RWPE2 (cell line): ENCODE measurements at regions not wholly inside any gene's neighbourhood (a gene's known extent, or its start where the extent isn't known, plus 50 kb on each side); places are given as distances from the start of the nearest gene placed in this dataset.

Experiments used
- ATAC-seq: fragments of 200-7000 bp; cut with Tn5 transposase; 3 replicates; pipeline ENCODE4 v1.9.1; 2021; ENCODE audit warnings: low read depth
- DNase-seq: peaks from one replicate; pipeline ENCODE4 v3.0.0-alpha.2; 2020; ENCODE audit warnings: low spot score
- H3K27ac ChIP-seq: fragments of 450-650 bp; 2 replicates; pipeline ENCODE4 v1.5.1; 2017; ENCODE audit warnings: mild to moderate bottlenecking; ENCODE audit not compliant: poor library complexity, severe bottlenecking
- H3K27me3 ChIP-seq: fragments of 250-450 bp; sonication (Bioruptor Pico); 2 replicates; pipeline ENCODE4 v1.5.1; 2021; ENCODE audit warnings: mild to moderate bottlenecking, moderate library complexity; ENCODE audit not compliant: insufficient read depth, poor library complexity, severe bottlenecking
- H3K36me3 ChIP-seq: fragments of 250-450 bp; sonication (Bioruptor Pico); 2 replicates; pipeline ENCODE4 v1.5.1; 2020; ENCODE audit warnings: low read depth, mild to moderate bottlenecking, moderate library complexity
- H3K4me1 ChIP-seq: fragments of 250-450 bp; sonication (Bioruptor Pico); 2 replicates; pipeline ENCODE4 v1.5.1; 2021; ENCODE audit warnings: mild to moderate bottlenecking, moderate library complexity; ENCODE audit not compliant: insufficient read depth, poor library complexity, severe bottlenecking
- H3K4me3 ChIP-seq: fragments of 250-450 bp; sonication (Bioruptor Pico); 2 replicates; pipeline ENCODE4 v1.5.1; 2021; ENCODE audit warnings: mild to moderate bottlenecking, moderate library complexity; ENCODE audit not compliant: severe bottlenecking
- H3K9me3 ChIP-seq: fragments of 250-450 bp; sonication (Bioruptor Pico); 2 replicates; pipeline ENCODE4 v1.5.1; 2021; ENCODE audit warnings: mild to moderate bottlenecking, moderate library complexity; ENCODE audit not compliant: severe bottlenecking
- TF ChIP-seq, protein P1 (sequence below): fragments of 450-650 bp; IDR thresholded peaks from one replicate; pipeline ENCODE4 v1.5.1; 2017; ENCODE audit warnings: mild to moderate bottlenecking, moderate library complexity; ENCODE audit not compliant: poor library complexity, severe bottlenecking

DNA sequence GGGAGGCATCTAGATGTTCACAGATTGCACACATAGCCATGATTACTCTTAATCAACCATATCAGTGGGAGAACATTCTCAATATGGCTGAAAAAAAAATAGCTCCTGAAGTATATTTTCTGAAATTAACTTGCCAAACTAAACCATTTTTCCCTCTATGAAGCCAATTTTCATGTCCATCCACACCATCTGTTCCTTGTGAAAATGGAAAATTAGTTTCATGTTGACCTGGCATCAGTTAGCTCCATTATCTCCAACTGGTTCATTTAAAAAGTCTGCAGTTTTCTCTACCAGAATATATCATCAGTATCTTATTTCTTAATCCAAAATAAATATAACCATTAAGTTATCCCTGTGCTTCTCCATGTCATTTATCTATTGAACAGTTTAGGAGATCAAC, 138.8 kb upstream of the CDH10 start:
- DNase-seq: no peak
- no peak overlapping the region for H3K27ac ChIP-seq
- peaks cover 7% of the 10 kb centered on the region for H3K4me1 ChIP-seq
- H3K27me3 ChIP-seq: no peaks in the 10 kb centered on the region
- no peak for ATAC-seq
- H3K36me3 ChIP-seq: no peaks in the 10 kb centered on the region
- no peak overlapping the region for H3K4me3 ChIP-seq
- no peaks in the 10 kb centered on the region for H3K9me3 ChIP-seq
- TF ChIP-seq, protein P1, sequence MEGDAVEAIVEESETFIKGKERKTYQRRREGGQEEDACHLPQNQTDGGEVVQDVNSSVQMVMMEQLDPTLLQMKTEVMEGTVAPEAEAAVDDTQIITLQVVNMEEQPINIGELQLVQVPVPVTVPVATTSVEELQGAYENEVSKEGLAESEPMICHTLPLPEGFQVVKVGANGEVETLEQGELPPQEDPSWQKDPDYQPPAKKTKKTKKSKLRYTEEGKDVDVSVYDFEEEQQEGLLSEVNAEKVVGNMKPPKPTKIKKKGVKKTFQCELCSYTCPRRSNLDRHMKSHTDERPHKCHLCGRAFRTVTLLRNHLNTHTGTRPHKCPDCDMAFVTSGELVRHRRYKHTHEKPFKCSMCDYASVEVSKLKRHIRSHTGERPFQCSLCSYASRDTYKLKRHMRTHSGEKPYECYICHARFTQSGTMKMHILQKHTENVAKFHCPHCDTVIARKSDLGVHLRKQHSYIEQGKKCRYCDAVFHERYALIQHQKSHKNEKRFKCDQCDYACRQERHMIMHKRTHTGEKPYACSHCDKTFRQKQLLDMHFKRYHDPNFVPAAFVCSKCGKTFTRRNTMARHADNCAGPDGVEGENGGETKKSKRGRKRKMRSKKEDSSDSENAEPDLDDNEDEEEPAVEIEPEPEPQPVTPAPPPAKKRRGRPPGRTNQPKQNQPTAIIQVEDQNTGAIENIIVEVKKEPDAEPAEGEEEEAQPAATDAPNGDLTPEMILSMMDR: no peak

DNA sequence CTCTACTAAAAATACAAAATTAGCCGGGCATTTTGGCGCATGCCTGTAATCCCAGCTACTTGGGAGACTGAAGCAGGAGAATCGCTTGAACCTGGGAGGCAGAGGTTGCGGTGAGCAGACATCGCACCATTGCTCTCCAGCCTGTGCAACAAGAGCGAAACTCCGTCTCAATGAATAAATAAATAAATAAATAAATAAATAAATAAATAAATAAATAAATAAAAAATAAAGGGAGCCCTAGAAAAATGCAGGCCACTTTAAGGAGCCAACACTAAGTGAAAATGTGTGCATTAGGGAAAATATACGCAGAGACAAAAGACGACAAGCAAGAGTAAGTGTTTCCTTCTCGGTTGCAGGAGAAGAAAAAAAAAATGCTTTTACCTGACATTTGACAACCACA, 132.6 kb upstream of the CDH10 start:
- DNase-seq: no peak
- Histone ChIP-seq H3K27me3 (no peaks in the 10 kb centered on the region), H3K36me3 (no peaks in the 10 kb centered on the region), H3K9me3 (no peaks in the 10 kb centered on the region), H3K4me1 (peaks cover 5% of the 10 kb centered on the region), H3K4me3 (no peak overlapping the region), H3K27ac (no peak overlapping the region)
- TF ChIP-seq, protein P1: no peak
- ATAC-seq: no peak

DNA sequence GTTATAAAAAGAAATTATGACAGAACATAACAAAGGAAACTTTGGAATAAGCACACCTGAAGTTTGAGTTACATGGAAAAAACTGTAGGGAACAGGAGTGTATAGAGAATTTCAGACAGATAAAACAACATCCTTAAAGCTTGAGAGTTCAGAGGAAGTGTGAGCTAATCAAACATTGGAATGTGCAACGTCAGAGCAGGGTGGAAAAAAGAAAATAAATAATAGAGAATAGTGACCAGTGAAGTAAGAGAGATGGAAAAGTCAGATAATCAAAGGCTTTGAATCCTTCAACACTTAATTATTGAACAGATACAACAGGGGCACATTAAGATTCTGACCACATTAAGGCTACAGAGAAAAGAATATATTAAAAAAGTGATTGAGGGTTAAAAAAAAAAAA, 128.5 kb upstream of the CDH10 start:
- TF ChIP-seq, protein P1: no peak
- no peaks in the 10 kb centered on the region for H3K36me3 ChIP-seq
- no peaks in the 10 kb centered on the region for H3K9me3 ChIP-seq
- H3K4me1 ChIP-seq: peaks cover 5% of the 10 kb centered on the region
- H3K27ac ChIP-seq: no peak overlapping the region
- DNase-seq (no peak), ATAC-seq (0 out of 3 replicates have a peak, but pooled peaks have one; percentile 33)
- no peaks in the 10 kb centered on the region for H3K27me3 ChIP-seq
- H3K4me3 ChIP-seq: no peak overlapping the region

DNA sequence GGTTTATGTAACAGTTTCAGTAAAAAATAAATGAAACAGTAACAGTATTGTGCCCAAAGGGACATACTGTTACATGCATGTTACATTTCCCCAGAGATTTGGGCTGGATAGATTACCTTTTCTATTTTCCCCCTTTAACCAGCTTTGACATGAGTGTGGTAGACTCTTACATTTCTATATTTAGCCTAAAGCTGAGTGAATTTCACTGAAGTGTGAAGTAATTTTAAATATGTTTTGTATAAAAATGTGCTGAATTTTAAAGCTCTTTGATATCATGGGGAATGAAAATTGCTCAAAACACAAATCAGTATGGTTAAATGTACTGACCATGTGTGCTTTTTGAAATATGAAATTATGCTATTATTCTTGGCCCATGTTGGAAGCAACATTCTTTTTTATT, 122.3 kb upstream of the CDH10 start:
- Histone ChIP-seq H3K27ac (no peak overlapping the region), H3K4me3 (no peak overlapping the region), H3K36me3 (no peaks in the 10 kb centered on the region), H3K4me1 (no peaks in the 10 kb centered on the region), H3K9me3 (no peaks in the 10 kb centered on the region), H3K27me3 (no peaks in the 10 kb centered on the region)
- no peak for ATAC-seq
- TF ChIP-seq, protein P1: no peak
- no peak for DNase-seq

DNA sequence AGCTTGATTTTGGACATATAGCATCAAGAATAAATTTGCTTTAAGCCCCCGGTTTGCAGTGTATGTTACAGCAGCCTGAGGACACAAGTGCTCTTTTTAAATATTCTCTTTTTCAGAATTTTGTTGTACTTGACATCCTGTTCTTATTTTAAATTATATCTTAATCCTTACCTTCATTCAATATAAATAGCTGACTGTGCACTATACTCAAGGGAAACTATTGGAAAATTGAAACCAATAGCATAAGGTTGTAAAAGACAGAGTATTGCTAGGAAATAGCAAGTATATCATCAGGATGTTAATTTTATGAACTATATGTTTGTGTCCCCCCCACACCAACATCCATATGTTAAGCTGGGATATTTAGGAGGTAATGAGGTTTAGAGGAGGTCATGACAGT, 120.4 kb upstream of the CDH10 start:
- DNase-seq (no peak), ATAC-seq (no peak)
- no peak overlapping the region for H3K4me3 ChIP-seq
- H3K27me3 ChIP-seq: no peaks in the 10 kb centered on the region
- TF ChIP-seq, protein P1: no peak
- no peaks in the 10 kb centered on the region for H3K36me3 ChIP-seq
- H3K4me1 ChIP-seq: no peaks in the 10 kb centered on the region
- no peak overlapping the region for H3K27ac ChIP-seq
- peaks cover 12% of the 10 kb centered on the region for H3K9me3 ChIP-seq
